ENCODE measurements at regions not wholly inside any gene's neighbourhood (a gene's known extent, or its start where the extent isn't known, plus 50 kb on each side); places are given as distances from the start of the nearest gene placed in this dataset.

DNA sequence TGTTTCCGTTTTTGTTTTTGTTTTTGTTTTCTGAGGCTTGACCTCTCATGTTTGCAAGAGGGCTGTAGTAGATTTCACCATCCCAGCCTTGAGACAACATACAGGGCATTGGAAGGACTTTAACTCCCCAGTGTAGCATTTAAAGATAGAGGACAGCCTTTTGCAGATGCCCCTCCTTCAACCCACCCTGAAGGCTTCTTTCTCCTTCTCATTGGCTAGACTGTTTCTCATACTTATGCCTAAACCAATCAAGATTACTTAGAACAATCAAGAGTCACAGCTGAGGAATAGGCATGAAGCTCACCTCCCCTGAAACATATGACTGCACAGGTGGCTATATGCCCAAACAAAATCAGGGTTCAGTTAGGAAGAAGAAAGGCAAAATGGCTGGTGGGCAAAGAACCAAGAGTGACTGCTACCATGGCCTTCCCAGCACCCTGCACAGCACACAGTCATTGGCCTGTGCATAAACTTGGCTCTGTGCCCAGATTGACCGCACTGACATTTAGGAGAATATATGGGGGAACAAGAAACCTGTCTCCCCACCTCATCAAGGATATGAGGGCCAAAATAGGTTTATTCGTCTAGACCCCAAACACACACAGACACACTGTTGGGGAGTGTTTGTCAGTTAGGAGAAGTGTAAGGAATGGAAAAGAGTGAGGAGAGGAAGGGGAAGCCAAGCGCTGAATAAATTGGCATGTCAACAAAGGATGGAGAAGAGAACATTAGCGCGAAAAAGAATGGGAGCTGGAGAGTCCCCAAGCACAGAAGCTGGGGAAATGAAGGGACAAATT, 137.3 kb upstream of the RANBP3L start:
- TF ChIP-seq CTCF (IDR thresholded peaks at IDR 0.05; ENCODE audit: low read length, missing control alignments): no peak

GRCh38 chr5:36440300-36440699, 138.6 kb upstream of the RANBP3L start:
- no peak for TF ChIP-seq CTCF (IDR thresholded peaks at IDR 0.05; ENCODE audit: low read length, missing control alignments)
- DNase-seq (ENCODE audit: low read depth): no peak
- no peak overlapping the region for H3K4me3 ChIP-seq (replicated peaks; ENCODE audit: low read depth, low read length)

More for the DNA sequence above, 137.3 kb upstream of the RANBP3L start:
- DNase-seq (ENCODE audit: low read depth): no peak
- no peak overlapping the region for H3K4me3 ChIP-seq (replicated peaks; ENCODE audit: low read depth, low read length)

DNA sequence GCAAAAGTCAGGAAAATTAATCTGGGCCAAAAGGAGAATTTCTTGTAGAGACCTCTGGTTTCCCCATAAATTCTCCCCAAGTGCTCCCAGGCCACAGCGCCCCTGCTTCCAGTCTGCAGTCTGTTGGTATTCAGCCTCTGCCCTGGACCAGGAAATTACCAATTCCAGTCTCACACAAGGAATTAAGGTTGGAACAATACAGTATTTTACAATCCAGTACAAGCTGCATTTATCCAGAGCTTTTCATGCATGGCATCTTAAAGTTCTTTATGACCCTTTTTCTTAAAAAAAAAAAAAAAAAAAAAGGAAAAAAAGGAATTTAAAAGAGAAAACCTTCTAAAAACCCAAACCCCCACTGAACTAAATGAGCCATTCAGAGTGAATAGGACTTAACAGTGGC, 139.6 kb upstream of the RANBP3L start:
- no peak for DNase-seq (ENCODE audit: low read depth)
- TF ChIP-seq CTCF (IDR thresholded peaks at IDR 0.05; ENCODE audit: low read length, missing control alignments): no peak
- no peak overlapping the region for H3K4me3 ChIP-seq (replicated peaks; ENCODE audit: low read depth, low read length)

DNA sequence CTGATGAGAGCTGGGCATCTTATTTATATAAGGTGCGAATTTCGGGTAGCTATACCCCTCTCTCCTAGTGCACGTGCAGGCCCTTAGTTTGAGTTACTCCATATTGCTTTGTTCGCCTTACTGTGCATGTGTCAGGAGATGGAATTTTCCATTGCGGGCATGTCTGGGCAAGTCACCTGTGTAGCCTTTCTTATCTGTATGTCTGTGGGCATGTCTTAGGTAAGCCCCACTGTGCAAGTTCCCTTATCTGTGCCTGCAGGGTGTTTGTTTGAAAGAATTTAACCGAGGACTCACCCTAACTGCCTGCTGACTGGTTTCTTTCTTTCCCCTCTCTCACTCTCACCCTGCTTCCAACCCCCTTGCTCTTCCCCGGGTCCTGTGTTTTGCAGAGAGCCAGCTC, 140.7 kb upstream of the RANBP3L start:
- TF ChIP-seq CTCF (IDR thresholded peaks at IDR 0.05; ENCODE audit: low read length, missing control alignments): no peak
- no peak for DNase-seq (ENCODE audit: low read depth)
- no peak overlapping the region for H3K4me3 ChIP-seq (replicated peaks; ENCODE audit: low read depth, low read length)

DNA sequence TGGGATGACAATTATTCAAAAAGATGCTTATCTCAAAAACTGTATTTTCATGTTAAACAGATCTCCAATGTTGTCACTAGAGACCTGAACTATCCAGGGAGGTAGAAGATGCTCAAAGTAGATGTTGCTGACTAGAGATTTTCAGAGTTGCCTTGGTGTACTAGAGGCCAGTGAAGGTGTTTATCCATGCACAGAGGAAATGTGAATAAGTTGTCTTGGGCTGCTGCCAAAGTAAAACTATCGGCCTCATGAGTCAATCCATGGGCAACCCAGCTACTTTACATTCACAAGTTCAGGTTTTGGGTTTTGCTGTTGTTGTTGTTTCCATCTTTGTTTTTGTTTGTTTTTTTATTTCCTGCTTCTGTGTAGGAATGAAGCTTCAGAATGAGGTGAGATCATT, 141.1 kb upstream of the RANBP3L start:
- H3K4me3 ChIP-seq (replicated peaks; ENCODE audit: low read depth, low read length): no peak overlapping the region
- peak; percentile 68 for DNase-seq (ENCODE audit: low read depth)
- no peak for TF ChIP-seq CTCF (IDR thresholded peaks at IDR 0.05; ENCODE audit: low read length, missing control alignments)

GRCh38 chr5:36443941-36444340, 142.2 kb upstream of the RANBP3L start:
- no peak for DNase-seq (ENCODE audit: low read depth)
- no peak overlapping the region for H3K4me3 ChIP-seq (replicated peaks; ENCODE audit: low read depth, low read length)
- TF ChIP-seq CTCF (IDR thresholded peaks at IDR 0.05; ENCODE audit: low read length, missing control alignments): no peak
